ENCODE measurements at regions not wholly inside any gene's neighbourhood (a gene's known extent, or its start where the extent isn't known, plus 50 kb on each side); places are given as distances from the start of the nearest gene placed in this dataset.

DNA sequence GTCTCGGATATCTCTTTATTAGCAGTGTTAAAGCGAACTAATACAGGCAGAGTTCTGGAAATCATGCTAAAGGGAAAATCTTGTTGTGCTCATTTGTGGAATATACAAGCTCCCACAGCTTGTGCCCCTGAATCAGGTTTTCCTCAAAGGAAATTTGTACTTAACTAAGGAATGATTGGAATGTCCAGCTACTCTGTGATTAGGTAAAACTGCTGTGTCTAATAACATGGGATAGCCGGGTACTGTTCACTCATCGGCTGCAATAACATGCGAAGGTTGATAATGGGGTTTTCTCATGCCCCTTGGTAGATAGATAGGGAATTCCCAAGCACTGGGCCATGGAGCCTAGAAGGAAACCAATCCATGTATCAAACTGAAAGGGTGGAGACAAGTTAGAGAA, 306.7 kb downstream of the NR2F1-AS1 start:
- H3K79me2 ChIP-seq (ENCODE audit: control insufficient read depth, insufficient read depth, low read length) = no peaks in the 10 kb centered on the region
- no peak overlapping the region for H3K27ac ChIP-seq (ENCODE audit: control insufficient read depth, insufficient read depth)
- POLR2A ChIA-PET = no interaction called here
- no peak overlapping the region for H3K4me3 ChIP-seq
- no peaks in the 10 kb centered on the region for H4K20me1 ChIP-seq (ENCODE audit: control insufficient read depth, insufficient read depth)
- no peak overlapping the region for H2AFZ ChIP-seq (ENCODE audit: control insufficient read depth, low read depth, low read length)
- no peaks in the 10 kb centered on the region for H3K4me1 ChIP-seq (ENCODE audit: control insufficient read depth, insufficient read depth, low read length)
- TF ChIP-seq, protein P1, sequence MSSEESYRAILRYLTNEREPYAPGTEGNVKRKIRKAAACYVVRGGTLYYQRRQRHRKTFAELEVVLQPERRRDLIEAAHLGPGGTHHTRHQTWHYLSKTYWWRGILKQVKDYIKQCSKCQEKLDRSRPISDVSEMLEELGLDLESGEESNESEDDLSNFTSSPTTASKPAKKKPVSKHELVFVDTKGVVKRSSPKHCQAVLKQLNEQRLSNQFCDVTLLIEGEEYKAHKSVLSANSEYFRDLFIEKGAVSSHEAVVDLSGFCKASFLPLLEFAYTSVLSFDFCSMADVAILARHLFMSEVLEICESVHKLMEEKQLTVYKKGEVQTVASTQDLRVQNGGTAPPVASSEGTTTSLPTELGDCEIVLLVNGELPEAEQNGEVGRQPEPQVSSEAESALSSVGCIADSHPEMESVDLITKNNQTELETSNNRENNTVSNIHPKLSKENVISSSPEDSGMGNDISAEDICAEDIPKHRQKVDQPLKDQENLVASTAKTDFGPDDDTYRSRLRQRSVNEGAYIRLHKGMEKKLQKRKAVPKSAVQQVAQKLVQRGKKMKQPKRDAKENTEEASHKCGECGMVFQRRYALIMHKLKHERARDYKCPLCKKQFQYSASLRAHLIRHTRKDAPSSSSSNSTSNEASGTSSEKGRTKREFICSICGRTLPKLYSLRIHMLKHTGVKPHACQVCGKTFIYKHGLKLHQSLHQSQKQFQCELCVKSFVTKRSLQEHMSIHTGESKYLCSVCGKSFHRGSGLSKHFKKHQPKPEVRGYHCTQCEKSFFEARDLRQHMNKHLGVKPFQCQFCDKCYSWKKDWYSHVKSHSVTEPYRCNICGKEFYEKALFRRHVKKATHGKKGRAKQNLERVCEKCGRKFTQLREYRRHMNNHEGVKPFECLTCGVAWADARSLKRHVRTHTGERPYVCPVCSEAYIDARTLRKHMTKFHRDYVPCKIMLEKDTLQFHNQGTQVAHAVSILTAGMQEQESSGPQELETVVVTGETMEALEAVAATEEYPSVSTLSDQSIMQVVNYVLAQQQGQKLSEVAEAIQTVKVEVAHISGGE (CRISPR knock-in tag; IDR thresholded peaks at IDR 0.05) = no peak
- TF ChIP-seq TBL1XR1 (IDR thresholded peaks at IDR 0.05; ENCODE audit: low read depth, low read length) (no peak), NR2C1 (IDR thresholded peaks at IDR 0.05) (no peak), TCF12 (IDR thresholded peaks at IDR 0.05; ENCODE audit: low read depth, low read length) (no peak), IRF4 (IDR thresholded peaks at IDR 0.05; ENCODE audit: low read depth, low read length) (no peak), GABPA (IDR thresholded peaks at IDR 0.05; ENCODE audit: low read depth) (no peak), MEF2B (IDR thresholded peaks at IDR 0.05; ENCODE audit: partially characterized antibody, poor library complexity, severe bottlenecking) (no peak), CREM (IDR thresholded peaks at IDR 0.05; ENCODE audit: low read depth) (no peak), IKZF1 (conservative IDR thresholded peaks at IDR 0.05) (no peak), RFX5 (IDR thresholded peaks at IDR 0.05; ENCODE audit: low read depth, low read length) (no peak), NFXL1 (IDR thresholded peaks at IDR 0.05; ENCODE audit: borderline replicate concordance) (no peak), RCOR1 (conservative IDR thresholded peaks at IDR 0.05; ENCODE audit: low read depth, low read length) (no peak)
- TF ChIP-seq, protein P2, sequence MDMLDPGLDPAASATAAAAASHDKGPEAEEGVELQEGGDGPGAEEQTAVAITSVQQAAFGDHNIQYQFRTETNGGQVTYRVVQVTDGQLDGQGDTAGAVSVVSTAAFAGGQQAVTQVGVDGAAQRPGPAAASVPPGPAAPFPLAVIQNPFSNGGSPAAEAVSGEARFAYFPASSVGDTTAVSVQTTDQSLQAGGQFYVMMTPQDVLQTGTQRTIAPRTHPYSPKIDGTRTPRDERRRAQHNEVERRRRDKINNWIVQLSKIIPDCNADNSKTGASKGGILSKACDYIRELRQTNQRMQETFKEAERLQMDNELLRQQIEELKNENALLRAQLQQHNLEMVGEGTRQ (IDR thresholded peaks at IDR 0.05; ENCODE audit: borderline replicate concordance, low read depth, low read length) = no peak
- CTCF ChIA-PET = no interaction called here
- no peak overlapping the region for H3K9ac ChIP-seq (ENCODE audit: control insufficient read depth, insufficient read depth, low read length)
- in situ Hi-C loops (cut with MboI) = no loop called here
- DNase-seq (ENCODE audit: low read depth, low spot score) (no peak), FAIRE-seq (no peak), ATAC-seq (no peak)
- SMC1A ChIA-PET (ENCODE audit: uncharacterized antibody, unreplicated experiment) = no interaction called here
- no peaks in the 10 kb centered on the region for H3K36me3 ChIP-seq (ENCODE audit: control insufficient read depth in 2 of 2, insufficient read depth in 2 of 2, low read length in 1 of 2)
- H3K27me3 ChIP-seq (replicated peaks in 1 of 2; ENCODE audit: control insufficient read depth in 2 of 2, insufficient read depth in 2 of 2, low read length in 1 of 2) = no peaks in the 10 kb centered on the region; a peak in 1 of 4 replicates
- no TSS peak for BruUV-seq (replicated peaks)
- 32% methylated on average over 5 of the region's 5 CpGs for WGBS (ENCODE audit: insufficient coverage, insufficient replicate concordance, low lambda C conversion rate, missing lambda C conversion rate)
- no peaks in the 10 kb centered on the region for H3K9me3 ChIP-seq (replicated peaks; ENCODE audit: control insufficient read depth, insufficient read depth, low read length)
- no peak overlapping the region for H3K4me2 ChIP-seq (ENCODE audit: control insufficient read depth, insufficient read depth)
- RAD21 ChIA-PET (ENCODE audit: unreplicated experiment) = no interaction called here
- intact Hi-C loops (cut with micrococcal nuclease; ENCODE audit: unreplicated experiment) = no loop called here

Data from GM12878 (cell line).